Thyroid gland (tissue), 4 donors: ENCODE measurements at regions not wholly inside any gene's neighbourhood (a gene's known extent, or its start where the extent isn't known, plus 50 kb on each side); places are given as distances from the start of the nearest gene placed in this dataset.

Source experiments
- POLR2A ChIP-seq, 2 donors: fragments of 450-650 bp; IDR thresholded peaks; one replicate each; pipeline ENCODE4 v1.6.1; 2017; ENCODE audit warnings: antibody characterized with exemption in 2 of 2, mild to moderate bottlenecking in 2 of 2, moderate library complexity in 1 of 2
- TF ChIP-seq, protein P1 (sequence below), 6 experiments: fragments of 200-600 bp in 3 of 6; fragments of 450-650 bp in 3 of 6; sonication (generic) in 3 of 6; IDR thresholded peaks; one replicate each; pipeline ENCODE4 v1.5.1; 2016 to 2019; ENCODE audit warnings: antibody characterized with exemption in 6 of 6, mild to moderate bottlenecking in 2 of 6, inconsistent platforms in 1 of 6, moderate library complexity in 1 of 6

DNA sequence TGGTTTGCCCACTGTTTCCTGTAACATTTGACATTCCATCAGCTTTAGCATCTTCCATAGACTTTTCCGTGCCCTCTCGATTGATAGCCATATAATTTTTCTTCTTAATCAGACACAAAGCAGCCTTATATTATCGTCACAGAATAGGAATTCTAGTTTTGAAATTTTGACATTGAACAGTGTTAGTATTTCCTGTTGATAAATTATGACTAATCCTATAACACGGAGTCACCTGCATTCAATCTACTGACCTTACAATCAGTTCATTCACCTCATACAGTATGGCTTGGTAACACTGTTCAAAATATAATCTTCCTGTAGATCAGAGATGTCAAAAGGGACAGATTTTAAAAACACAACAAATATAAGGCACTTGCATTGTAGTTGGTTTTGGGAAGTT lies 423.7 kb downstream of the C3orf38 start:
- TF ChIP-seq, protein P1, sequence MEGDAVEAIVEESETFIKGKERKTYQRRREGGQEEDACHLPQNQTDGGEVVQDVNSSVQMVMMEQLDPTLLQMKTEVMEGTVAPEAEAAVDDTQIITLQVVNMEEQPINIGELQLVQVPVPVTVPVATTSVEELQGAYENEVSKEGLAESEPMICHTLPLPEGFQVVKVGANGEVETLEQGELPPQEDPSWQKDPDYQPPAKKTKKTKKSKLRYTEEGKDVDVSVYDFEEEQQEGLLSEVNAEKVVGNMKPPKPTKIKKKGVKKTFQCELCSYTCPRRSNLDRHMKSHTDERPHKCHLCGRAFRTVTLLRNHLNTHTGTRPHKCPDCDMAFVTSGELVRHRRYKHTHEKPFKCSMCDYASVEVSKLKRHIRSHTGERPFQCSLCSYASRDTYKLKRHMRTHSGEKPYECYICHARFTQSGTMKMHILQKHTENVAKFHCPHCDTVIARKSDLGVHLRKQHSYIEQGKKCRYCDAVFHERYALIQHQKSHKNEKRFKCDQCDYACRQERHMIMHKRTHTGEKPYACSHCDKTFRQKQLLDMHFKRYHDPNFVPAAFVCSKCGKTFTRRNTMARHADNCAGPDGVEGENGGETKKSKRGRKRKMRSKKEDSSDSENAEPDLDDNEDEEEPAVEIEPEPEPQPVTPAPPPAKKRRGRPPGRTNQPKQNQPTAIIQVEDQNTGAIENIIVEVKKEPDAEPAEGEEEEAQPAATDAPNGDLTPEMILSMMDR (IDR thresholded peaks at IDR 0.05): no peak
- TF ChIP-seq POLR2A (IDR thresholded peaks at IDR 0.05): no peak
